Prostate gland (tissue), 2 donors: ENCODE measurements at regions not wholly inside any gene's neighbourhood (a gene's known extent, or its start where the extent isn't known, plus 50 kb on each side); places are given as distances from the start of the nearest gene placed in this dataset.

Experiments
- DNase-seq: peaks from one replicate; pipeline ENCODE4 v3.0.0-alpha.2; 2019; ENCODE audit warnings: low spot score
- H3K27ac ChIP-seq, 2 donors: fragments of 200-600 bp; sonication (generic); 2 replicates each; pipeline ENCODE4 v1.5.1; 2017 to 2019
- H3K27me3 ChIP-seq: fragments of 200-600 bp; sonication (generic); replicated peaks from 2 replicates; pipeline ENCODE4 v1.5.1; 2019; ENCODE audit not compliant: insufficient read depth
- H3K36me3 ChIP-seq, 2 donors: fragments of 200-600 bp; sonication (generic); 1 replicate in 1 of 2; 2 replicates in 1 of 2; pipeline versions ENCODE4 v1.5.1 to v1.8.1; 2017 to 2019
- H3K4me1 ChIP-seq: fragments of 200-600 bp; sonication (generic); replicated peaks from 2 replicates; pipeline ENCODE4 v1.5.1; 2019
- H3K4me3 ChIP-seq, 2 donors: fragments of 200-600 bp; sonication (generic); 2 replicates each; pipeline ENCODE4 v1.5.1; 2017 to 2019
- H3K9me3 ChIP-seq: fragments of 200-600 bp; sonication (generic); 2 replicates; pipeline ENCODE4 v1.5.1; 2017
- CTCF ChIP-seq, 4 experiments: fragments of 200-600 bp in 2 of 4; fragments of 450-650 bp in 2 of 4; sonication (generic) in 2 of 4; IDR thresholded peaks; 1 replicate in 3 of 4; 2 replicates in 1 of 4; pipeline ENCODE4 v1.5.1; 2016 to 2019; ENCODE audit warnings: antibody characterized with exemption in 4 of 4, mild to moderate bottlenecking in 2 of 4, moderate library complexity in 2 of 4
- POLR2A ChIP-seq: fragments of 450-650 bp; IDR thresholded peaks from one replicate; pipeline ENCODE4 v1.6.1; 2016; ENCODE audit warnings: antibody characterized with exemption, mild to moderate bottlenecking
- POLR2AphosphoS5 ChIP-seq: sonication (generic); formaldehyde crosslinking; IDR thresholded peaks from one replicate; pipeline ENCODE4 v1.6.1; 2017; ENCODE audit warnings: antibody characterized with exemption
- WGBS: methylation state at CpG from one replicate; pipeline ENCODE4 v1.1.5; 2018; 5-methylcytosine and 5-hydroxymethylcytosine counted together
- intact Hi-C: fragments of 100-400 bp; cut with DNase I; formaldehyde crosslinking; loops from one replicate; pipeline ENCODE4 v1.14.2; 2022

- intact Hi-C loops: no loop called here
- Histone ChIP-seq H3K27me3 (no peaks in the 10 kb centered on the region), H3K36me3 (no peaks in the 10 kb centered on the region), H3K9me3 (no peaks in the 10 kb centered on the region), H3K4me3 (no peak overlapping the region), H3K4me1 (no peaks in the 10 kb centered on the region), H3K27ac (no peak overlapping the region)
- no peak for DNase-seq
- no peak for TF ChIP-seq POLR2AphosphoS5
- TF ChIP-seq POLR2A: no peak
- TF ChIP-seq CTCF (IDR thresholded peaks at IDR 0.05): no peak
- 78% methylated on average over 1 of the region's 1 CpG for WGBS
Observed at GRCh38 chr6:113758826-113759574, 98.1 kb upstream of the MARCKS start.

- WGBS: 62% methylated on average over 2 of the region's 2 CpGs
- no peaks in the 10 kb centered on the region for H3K4me1 ChIP-seq
- H3K9me3 ChIP-seq: no peaks in the 10 kb centered on the region
- H3K27ac ChIP-seq: no peak overlapping the region
- no peaks in the 10 kb centered on the region for H3K36me3 ChIP-seq
- no peaks in the 10 kb centered on the region for H3K27me3 ChIP-seq
- no peak for TF ChIP-seq CTCF (IDR thresholded peaks at IDR 0.05)
- TF ChIP-seq POLR2AphosphoS5: no peak
- TF ChIP-seq POLR2A: no peak
- no peak overlapping the region for H3K4me3 ChIP-seq
- intact Hi-C loops: no loop called here
- no peak for DNase-seq
Observed at GRCh38 chr6:113762641-113763040, 94.5 kb upstream of the MARCKS start.

GRCh38 chr6:113763311-113763766 lies 93.8 kb upstream of the MARCKS start:
- Histone ChIP-seq H3K36me3 (no peaks in the 10 kb centered on the region), H3K27me3 (no peaks in the 10 kb centered on the region), H3K4me1 (no peaks in the 10 kb centered on the region), H3K9me3 (no peaks in the 10 kb centered on the region), H3K27ac (no peak overlapping the region), H3K4me3 (no peak overlapping the region)
- 84% methylated on average over 1 of the region's 1 CpG for WGBS
- intact Hi-C loops: no loop called here
- TF ChIP-seq CTCF (IDR thresholded peaks at IDR 0.05) (no peak), POLR2A (no peak)
- no peak for DNase-seq

- no peak overlapping the region for H3K4me3 ChIP-seq
- H3K36me3 ChIP-seq: no peaks in the 10 kb centered on the region
- no peaks in the 10 kb centered on the region for H3K4me1 ChIP-seq
- no peaks in the 10 kb centered on the region for H3K27me3 ChIP-seq
- no peaks in the 10 kb centered on the region for H3K9me3 ChIP-seq
- TF ChIP-seq POLR2AphosphoS5 (no peak), CTCF (IDR thresholded peaks at IDR 0.05) (no peak), POLR2A (no peak)
- 72% methylated on average over 2 of the region's 2 CpGs for WGBS
- intact Hi-C loops: no loop called here
- no peak overlapping the region for H3K27ac ChIP-seq
- DNase-seq: no peak
Observed at GRCh38 chr6:113763876-113764275, 93.3 kb upstream of the MARCKS start.

- H3K27me3 ChIP-seq: no peaks in the 10 kb centered on the region
- no peaks in the 10 kb centered on the region for H3K9me3 ChIP-seq
- H3K27ac ChIP-seq: no peak overlapping the region
- TF ChIP-seq POLR2AphosphoS5 (no peak), CTCF (IDR thresholded peaks at IDR 0.05) (no peak), POLR2A (no peak)
- intact Hi-C loops: no loop called here
- H3K4me3 ChIP-seq: no peak overlapping the region
- 94% methylated on average over 1 of the region's 1 CpG for WGBS
- no peaks in the 10 kb centered on the region for H3K4me1 ChIP-seq
- no peaks in the 10 kb centered on the region for H3K36me3 ChIP-seq
- no peak for DNase-seq
Observed at GRCh38 chr6:113765909-113766308, 91.2 kb upstream of the MARCKS start.
